Hepatocyte (in vitro differentiated cells): ENCODE measurements at regions not wholly inside any gene's neighbourhood (a gene's known extent, or its start where the extent isn't known, plus 50 kb on each side); places are given as distances from the start of the nearest gene placed in this dataset.

Experiments
- DNase-seq: peaks from one replicate; pipeline ENCODE4 v3.0.0-alpha.2; 2016; ENCODE audit warnings: low spot score
- H2AFZ ChIP-seq: fragments of 200-600 bp; sonication (generic); 2 replicates; pipeline ENCODE4 v1.6.0; 2016; ENCODE audit warnings: antibody characterized with exemption, mild to moderate bottlenecking
- H3K27ac ChIP-seq: fragments of 200-600 bp; sonication (generic); 2 replicates; pipeline ENCODE4 v1.5.1; 2016; ENCODE audit warnings: mild to moderate bottlenecking
- H3K27me3 ChIP-seq: fragments of 200-600 bp; sonication (generic); 2 replicates; pipeline ENCODE4 v1.6.1; 2016
- H3K36me3 ChIP-seq: fragments of 200-600 bp; sonication (generic); replicated peaks from 2 replicates; pipeline ENCODE4 v1.5.1; 2016; ENCODE audit warnings: low read depth; ENCODE audit not compliant: insufficient read depth
- H3K4me1 ChIP-seq: fragments of 200-600 bp; sonication (generic); 2 replicates; pipeline ENCODE4 v1.5.1; 2016; ENCODE audit warnings: mild to moderate bottlenecking, moderate library complexity; ENCODE audit not compliant: insufficient read depth
- H3K4me2 ChIP-seq: fragments of 200-600 bp; sonication (generic); 2 replicates; pipeline ENCODE4 v1.6.0; 2016
- H3K4me3 ChIP-seq: fragments of 200-600 bp; sonication (generic); 2 replicates; pipeline ENCODE4 v1.5.1; 2016; ENCODE audit warnings: mild to moderate bottlenecking
- H3K79me2 ChIP-seq: fragments of 200-600 bp; sonication (generic); 2 replicates; pipeline ENCODE4 v1.6.0; 2017; ENCODE audit warnings: mild to moderate bottlenecking
- H3K9me2 ChIP-seq: fragments of 200-600 bp; sonication (generic); replicated peaks from 2 replicates; pipeline ENCODE4 v1.6.0; 2017; ENCODE audit warnings: mild to moderate bottlenecking; ENCODE audit not compliant: insufficient read depth
- H3K9me3 ChIP-seq: fragments of 200-600 bp; sonication (generic); 2 replicates; pipeline ENCODE4 v1.5.1; 2016; ENCODE audit warnings: low read depth, mild to moderate bottlenecking
- H4K20me1 ChIP-seq: fragments of 200-600 bp; sonication (generic); 2 replicates; pipeline ENCODE4 v1.6.0; 2016; ENCODE audit warnings: mild to moderate bottlenecking; ENCODE audit not compliant: insufficient read depth, poor library complexity, severe bottlenecking
- EZH2 ChIP-seq: fragments of 200-600 bp; sonication (generic); IDR thresholded peaks from 2 replicates; pipeline ENCODE4 v1.6.1; 2016; ENCODE audit warnings: antibody characterized with exemption, mild to moderate bottlenecking, borderline replicate concordance
- EZH2phosphoT487 ChIP-seq: fragments of 200-600 bp; sonication (generic); IDR thresholded peaks from one replicate; pipeline ENCODE4 v1.6.1; 2018; ENCODE audit warnings: antibody characterized with exemption, mild to moderate bottlenecking, low read depth, moderate library complexity; ENCODE audit not compliant: unreplicated experiment, severe bottlenecking
- WGBS: methylation state at CpG from one replicate; pipeline ENCODE4 v1.1.6; 2016; ENCODE audit warnings: low lambda C conversion rate; ENCODE audit errors: missing lambda C conversion rate; 5-methylcytosine and 5-hydroxymethylcytosine counted together
- TF ChIP-seq, protein P1 (sequence below): fragments of 200-600 bp; sonication (generic); IDR thresholded peaks from 2 replicates; pipeline ENCODE4 v1.5.1; 2016; ENCODE audit warnings: antibody characterized with exemption, mild to moderate bottlenecking; ENCODE audit not compliant: poor library complexity

DNA sequence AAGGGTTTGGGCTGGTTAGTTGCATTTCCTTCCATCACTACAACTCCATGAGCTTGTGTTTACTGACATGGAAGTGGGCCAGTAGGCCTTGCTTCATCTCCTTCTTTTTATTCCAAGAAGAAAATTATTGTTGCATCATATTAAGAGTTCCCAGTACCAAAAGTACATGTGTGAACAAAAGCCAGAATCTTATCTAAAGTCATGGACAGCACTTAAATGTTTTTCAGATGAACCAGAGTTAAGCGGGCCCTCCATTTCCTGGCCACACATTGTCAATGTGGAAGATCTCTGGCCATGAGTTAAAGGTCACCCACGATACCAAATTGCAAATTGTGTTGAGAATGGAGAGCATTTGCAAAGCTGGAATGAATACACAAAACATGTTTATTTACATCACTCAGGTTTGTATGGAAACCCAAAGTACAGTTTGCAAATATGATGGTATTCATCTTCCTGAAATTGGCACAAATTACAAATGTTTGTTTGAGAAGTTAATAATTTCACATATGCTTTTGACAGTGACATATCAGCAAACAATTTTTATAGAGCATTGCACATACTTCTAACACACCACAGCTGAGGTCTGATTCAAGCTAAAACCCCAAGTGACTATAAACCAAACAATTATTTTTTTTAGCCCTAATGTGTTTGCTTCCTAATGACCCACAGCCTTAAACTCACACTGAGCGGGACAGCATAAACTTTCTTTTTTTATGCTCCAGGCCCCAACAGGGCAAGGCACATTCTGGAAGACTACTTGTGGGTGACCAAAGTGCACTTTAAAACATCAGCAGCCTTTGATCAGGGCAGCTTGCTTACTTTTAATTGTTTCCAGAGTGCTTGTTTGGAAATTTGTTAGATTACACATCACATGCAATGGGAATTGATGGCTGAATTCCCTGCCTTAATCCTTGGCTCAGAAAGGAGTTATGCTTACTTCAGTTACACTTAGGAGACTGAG, 502.9 kb upstream of the SLIT2 start:
- peaks cover 14% of the 10 kb centered on the region for H3K4me1 ChIP-seq
- no peak overlapping the region for H3K4me2 ChIP-seq
- no peak overlapping the region for H2AFZ ChIP-seq
- TF ChIP-seq EZH2 (no peak), EZH2phosphoT487 (no peak)
- TF ChIP-seq, protein P1, sequence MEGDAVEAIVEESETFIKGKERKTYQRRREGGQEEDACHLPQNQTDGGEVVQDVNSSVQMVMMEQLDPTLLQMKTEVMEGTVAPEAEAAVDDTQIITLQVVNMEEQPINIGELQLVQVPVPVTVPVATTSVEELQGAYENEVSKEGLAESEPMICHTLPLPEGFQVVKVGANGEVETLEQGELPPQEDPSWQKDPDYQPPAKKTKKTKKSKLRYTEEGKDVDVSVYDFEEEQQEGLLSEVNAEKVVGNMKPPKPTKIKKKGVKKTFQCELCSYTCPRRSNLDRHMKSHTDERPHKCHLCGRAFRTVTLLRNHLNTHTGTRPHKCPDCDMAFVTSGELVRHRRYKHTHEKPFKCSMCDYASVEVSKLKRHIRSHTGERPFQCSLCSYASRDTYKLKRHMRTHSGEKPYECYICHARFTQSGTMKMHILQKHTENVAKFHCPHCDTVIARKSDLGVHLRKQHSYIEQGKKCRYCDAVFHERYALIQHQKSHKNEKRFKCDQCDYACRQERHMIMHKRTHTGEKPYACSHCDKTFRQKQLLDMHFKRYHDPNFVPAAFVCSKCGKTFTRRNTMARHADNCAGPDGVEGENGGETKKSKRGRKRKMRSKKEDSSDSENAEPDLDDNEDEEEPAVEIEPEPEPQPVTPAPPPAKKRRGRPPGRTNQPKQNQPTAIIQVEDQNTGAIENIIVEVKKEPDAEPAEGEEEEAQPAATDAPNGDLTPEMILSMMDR = no peak
- WGBS = 46% methylated on average over 3 of the region's 3 CpGs
- DNase-seq = no peak
- H3K36me3 ChIP-seq = no peaks in the 10 kb centered on the region
- H3K27me3 ChIP-seq = no peaks in the 10 kb centered on the region
- H3K27ac ChIP-seq = peak overlapping the region; percentile 12
- no peaks in the 10 kb centered on the region for H3K9me3 ChIP-seq
- H4K20me1 ChIP-seq = no peaks in the 10 kb centered on the region
- H3K79me2 ChIP-seq = no peaks in the 10 kb centered on the region
- no peaks in the 10 kb centered on the region for H3K9me2 ChIP-seq
- no peak overlapping the region for H3K4me3 ChIP-seq

DNA sequence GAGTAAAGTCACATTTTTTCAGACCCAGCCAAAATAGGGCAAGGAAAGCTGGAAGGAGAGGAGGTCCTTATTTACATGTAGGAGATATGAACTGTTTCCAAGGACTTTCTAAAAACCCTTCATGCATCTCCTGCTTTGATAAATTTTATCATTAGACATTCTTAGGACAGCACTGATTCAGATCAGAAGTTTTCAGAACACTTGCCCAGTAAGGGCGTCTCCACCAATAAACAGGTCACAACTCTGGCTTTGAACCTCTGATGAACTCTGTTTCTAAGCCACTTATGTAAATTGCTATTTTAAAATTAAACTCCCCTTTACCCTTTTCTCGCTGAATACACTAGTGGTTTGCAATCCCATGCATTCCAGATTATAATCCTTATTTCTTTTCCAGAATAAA, 505.3 kb upstream of the SLIT2 start:
- Histone ChIP-seq H3K4me2 (no peak overlapping the region), H3K9me2 (no peaks in the 10 kb centered on the region), H3K79me2 (no peaks in the 10 kb centered on the region), H3K27ac (no peak overlapping the region), H3K36me3 (no peaks in the 10 kb centered on the region), H3K27me3 (no peaks in the 10 kb centered on the region), H4K20me1 (no peaks in the 10 kb centered on the region), H3K4me1 (peaks cover 14% of the 10 kb centered on the region), H2AFZ (no peak overlapping the region), H3K9me3 (no peaks in the 10 kb centered on the region), H3K4me3 (no peak overlapping the region)
- TF ChIP-seq, protein P1 = no peak
- TF ChIP-seq EZH2 (no peak), EZH2phosphoT487 (no peak)
- DNase-seq = no peak
- WGBS = 64% methylated on average over 2 of the region's 2 CpGs

DNA sequence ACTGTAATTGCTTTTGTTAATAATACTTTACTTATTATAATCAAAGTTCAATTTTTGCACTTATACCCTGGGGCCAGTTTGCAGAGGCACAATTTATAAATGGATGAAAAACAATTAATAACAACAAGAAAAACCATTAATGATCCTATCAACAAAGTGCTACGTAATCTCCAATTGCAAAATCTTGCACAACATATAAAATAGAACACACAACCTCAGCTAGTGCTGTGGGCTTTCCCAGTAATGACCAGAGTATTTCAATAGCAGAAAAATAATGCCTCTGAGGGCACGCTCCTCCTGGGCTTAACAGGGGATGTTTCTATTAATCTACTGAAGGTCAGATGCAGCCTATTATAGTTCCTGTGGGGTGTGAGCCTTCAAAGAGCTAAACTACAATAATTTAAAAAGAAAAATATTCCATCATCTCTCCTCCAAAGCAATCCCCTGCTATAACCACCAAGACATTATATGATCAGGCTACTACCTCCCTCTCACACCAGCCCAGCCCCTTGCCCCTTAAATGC, 508.5 kb upstream of the SLIT2 start:
- Histone ChIP-seq H3K79me2 (no peaks in the 10 kb centered on the region), H3K36me3 (no peaks in the 10 kb centered on the region), H3K9me2 (no peaks in the 10 kb centered on the region), H2AFZ (no peak overlapping the region), H3K27ac (no peak overlapping the region), H3K9me3 (no peaks in the 10 kb centered on the region), H3K27me3 (no peaks in the 10 kb centered on the region), H3K4me3 (no peak overlapping the region), H4K20me1 (no peaks in the 10 kb centered on the region), H3K4me2 (no peak overlapping the region), H3K4me1 (no peaks in the 10 kb centered on the region)
- TF ChIP-seq EZH2phosphoT487 (no peak), EZH2 (no peak)
- TF ChIP-seq, protein P1 = no peak
- WGBS = 84% methylated on average over 2 of the region's 2 CpGs
- DNase-seq = no peak
